Right lobe of liver (tissue), 4 donors: ENCODE measurements at regions not wholly inside any gene's neighbourhood (a gene's known extent, or its start where the extent isn't known, plus 50 kb on each side); places are given as distances from the start of the nearest gene placed in this dataset.

Experiments used
- CTCF ChIP-seq, 4 donors: fragments of 200-600 bp in 3 of 4; fragments of 450-650 bp in 1 of 4; IDR thresholded peaks; one replicate each; pipeline versions ENCODE4 v1.5.1 to v1.8.0; 2016 to 2022; ENCODE audit warnings: antibody characterized with exemption in 4 of 4, mild to moderate bottlenecking in 2 of 4
- POLR2A ChIP-seq: fragments of 450-650 bp; IDR thresholded peaks from one replicate; pipeline ENCODE4 v1.6.1; 2017; ENCODE audit warnings: antibody characterized with exemption, mild to moderate bottlenecking
- donor health status: DM: no; HTN: no; CAD: no.
- donor health status: DM: no; HTN: no; CAD: no.
- donor health status: DM: no; HTN: yes; CAD: no.

- TF ChIP-seq CTCF (IDR thresholded peaks at IDR 0.05) (no peak), POLR2A (no peak)
These were observed 522.2 kb upstream of the NEGR1 start for GRCh38 chr1:72804541-72804940.
